ENCODE measurements at regions not wholly inside any gene's neighbourhood (a gene's known extent, or its start where the extent isn't known, plus 50 kb on each side); places are given as distances from the start of the nearest gene placed in this dataset.

DNA sequence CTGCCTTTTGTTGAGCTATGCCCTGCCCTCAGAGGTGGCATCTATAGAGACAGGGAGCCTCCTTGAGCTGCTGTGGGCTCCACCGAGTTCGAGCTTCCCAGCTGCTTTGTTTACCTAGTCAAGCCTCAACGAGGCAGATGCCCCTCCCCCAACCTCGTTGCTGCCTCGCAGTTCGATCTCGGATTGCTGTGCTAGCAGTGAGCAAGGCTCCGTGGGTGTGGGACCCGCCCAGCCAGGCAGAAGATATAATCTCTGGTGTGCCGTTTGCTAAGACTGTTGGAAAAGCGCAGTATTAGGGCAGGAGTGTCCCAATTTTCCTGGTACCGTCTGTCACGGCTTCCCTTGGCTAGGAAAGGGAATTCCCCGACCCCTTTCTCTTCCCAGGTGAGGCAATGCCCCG lies 88.4 kb upstream of the CDK6 start:
- TF ChIP-seq, protein P1, sequence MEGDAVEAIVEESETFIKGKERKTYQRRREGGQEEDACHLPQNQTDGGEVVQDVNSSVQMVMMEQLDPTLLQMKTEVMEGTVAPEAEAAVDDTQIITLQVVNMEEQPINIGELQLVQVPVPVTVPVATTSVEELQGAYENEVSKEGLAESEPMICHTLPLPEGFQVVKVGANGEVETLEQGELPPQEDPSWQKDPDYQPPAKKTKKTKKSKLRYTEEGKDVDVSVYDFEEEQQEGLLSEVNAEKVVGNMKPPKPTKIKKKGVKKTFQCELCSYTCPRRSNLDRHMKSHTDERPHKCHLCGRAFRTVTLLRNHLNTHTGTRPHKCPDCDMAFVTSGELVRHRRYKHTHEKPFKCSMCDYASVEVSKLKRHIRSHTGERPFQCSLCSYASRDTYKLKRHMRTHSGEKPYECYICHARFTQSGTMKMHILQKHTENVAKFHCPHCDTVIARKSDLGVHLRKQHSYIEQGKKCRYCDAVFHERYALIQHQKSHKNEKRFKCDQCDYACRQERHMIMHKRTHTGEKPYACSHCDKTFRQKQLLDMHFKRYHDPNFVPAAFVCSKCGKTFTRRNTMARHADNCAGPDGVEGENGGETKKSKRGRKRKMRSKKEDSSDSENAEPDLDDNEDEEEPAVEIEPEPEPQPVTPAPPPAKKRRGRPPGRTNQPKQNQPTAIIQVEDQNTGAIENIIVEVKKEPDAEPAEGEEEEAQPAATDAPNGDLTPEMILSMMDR (conservative IDR thresholded peaks at IDR 0.05; ENCODE audit: low read length) = no peak
- TF ChIP-seq EZH2phosphoT487 (IDR thresholded peaks at IDR 0.05; ENCODE audit: borderline replicate concordance, low read depth, low read length) = no peak
